SHP77 treated with DMSO at 0.1 percent for 48 hours (cell line): ENCODE measurements at regions not wholly inside any gene's neighbourhood (a gene's known extent, or its start where the extent isn't known, plus 50 kb on each side); places are given as distances from the start of the nearest gene placed in this dataset.
A peak's percentile ranks its signal among the peaks of the same experiment; 100 is the strongest.
"Not testable (repeated sequence)": the region's sequence is repeated elsewhere in the genome, so short reads cannot be mapped to it uniquely, and the experiment has no call there.

Source experiments
- DNase-seq: peaks from one replicate; lab custom pipeline; 2025; lab: John Stamatoyannopoulos, UW

- no peak for DNase-seq
Observed at GRCh38 chr5:18732556-18733479, 1098.6 kb downstream of the TAF11L14 start.

GRCh38 chr5:18736051-18736398 lies 1101.8 kb downstream of the TAF11L14 start:
- DNase-seq, result no peak

- not testable (repeated sequence) for DNase-seq
Observed at GRCh38 chr5:18736736-18737135, 1102.5 kb downstream of the TAF11L14 start.

DNA sequence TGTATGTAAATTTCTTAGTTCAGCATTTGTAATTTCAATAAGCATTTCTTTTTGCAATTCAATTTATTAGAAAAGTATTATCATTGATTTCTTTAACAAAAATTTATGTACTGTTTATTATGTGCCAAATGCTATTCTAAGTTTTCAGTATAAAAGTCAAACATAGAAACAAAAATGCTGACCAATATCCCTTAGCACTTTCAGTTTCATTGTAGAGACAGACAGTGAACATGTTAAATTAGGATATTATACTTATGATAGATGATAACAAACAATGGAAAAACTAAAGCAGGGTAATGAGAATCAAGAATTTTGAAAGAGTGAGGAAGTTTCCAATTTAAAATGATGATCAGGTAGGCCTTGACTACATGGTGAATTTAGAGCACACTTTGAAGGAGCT lies 1106.0 kb downstream of the TAF11L14 start:
- DNase-seq, result no peak

DNA sequence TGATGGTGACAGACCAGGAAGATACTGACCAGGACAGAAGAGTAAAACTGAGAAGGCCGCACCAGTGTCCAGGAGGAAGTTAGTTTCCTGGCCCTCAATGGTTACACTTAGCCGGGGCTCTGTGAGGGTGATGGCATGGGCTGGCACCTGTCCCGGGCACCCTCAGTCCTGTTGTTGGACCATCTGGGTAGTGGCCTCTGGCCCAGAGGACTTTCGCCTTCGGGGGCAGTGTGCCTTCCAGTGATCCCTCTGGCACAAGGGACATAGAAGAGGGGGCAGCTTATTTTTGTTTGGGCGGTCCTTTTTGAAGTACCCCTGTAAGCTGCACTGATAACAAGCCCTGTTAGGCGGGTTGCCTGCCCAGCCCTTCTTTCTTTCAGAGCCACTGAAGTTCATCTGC lies 1108.6 kb downstream of the TAF11L14 start:
- no peak for DNase-seq

GRCh38 chr5:18744441-18744840 lies 1110.2 kb downstream of the TAF11L14 start:
- no peak for DNase-seq

- DNase-seq, result peak; percentile 89
Observed at GRCh38 chr5:18745042-18745987, 1111.1 kb downstream of the TAF11L14 start.

DNA sequence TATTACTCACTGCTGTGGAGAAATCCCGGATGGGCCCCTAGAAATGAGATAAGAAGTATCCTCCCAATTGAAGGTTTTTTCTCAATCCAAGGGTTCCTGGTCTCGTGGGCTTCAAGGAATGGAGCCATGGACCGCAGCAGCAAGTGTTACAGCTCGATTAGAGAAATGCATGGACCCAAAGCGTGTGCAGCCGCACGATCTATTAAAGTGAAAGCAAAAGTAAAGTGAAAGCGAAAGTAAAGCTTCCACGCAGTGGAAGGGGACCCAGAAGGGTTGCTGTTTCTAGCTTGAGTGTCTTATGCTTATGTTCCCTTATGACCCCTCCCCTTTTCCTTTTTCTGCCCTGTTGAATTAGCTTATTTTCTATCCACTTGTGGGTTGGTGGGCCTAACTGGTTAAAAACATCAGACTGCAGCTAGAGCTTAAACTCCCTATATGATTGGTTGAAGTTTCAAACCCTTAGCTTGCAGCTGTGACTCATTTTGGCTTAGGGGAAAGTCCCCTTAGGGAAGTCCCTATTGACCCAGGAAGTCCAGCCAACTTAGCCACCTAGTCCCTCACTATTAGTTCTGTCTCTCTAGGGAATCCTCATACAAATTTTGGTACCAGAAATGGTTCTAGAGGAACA lies 1111.8 kb downstream of the TAF11L14 start:
- peak; percentile 76 for DNase-seq

GRCh38 chr5:18749763-18750162 lies 1115.5 kb downstream of the TAF11L14 start:
- no peak for DNase-seq

GRCh38 chr5:18752317-18752716 lies 1118.1 kb downstream of the TAF11L14 start:
- no peak for DNase-seq

GRCh38 chr5:18754201-18754600 lies 1119.9 kb downstream of the TAF11L14 start:
- DNase-seq, result no peak

- DNase-seq, result no peak
Observed at GRCh38 chr5:18761801-18762200, 1127.5 kb downstream of the TAF11L14 start.

DNA sequence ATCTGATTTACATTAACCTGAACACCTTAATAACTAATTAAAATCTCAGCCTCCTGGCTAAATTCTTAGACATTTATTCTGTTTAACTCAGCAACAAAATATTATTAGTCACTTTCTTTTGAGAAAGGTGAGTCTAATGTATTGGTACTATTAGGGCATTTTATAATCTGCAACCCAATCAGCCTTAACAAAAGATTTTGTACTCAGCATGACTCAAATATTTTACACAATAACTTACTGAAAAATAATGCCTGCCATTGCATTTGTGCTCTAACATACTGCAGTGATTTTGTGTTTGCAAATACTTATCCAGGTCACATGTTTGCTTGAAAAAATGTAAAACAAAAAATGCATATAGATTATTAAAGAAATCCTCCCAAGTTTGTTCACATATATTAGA lies 1129.9 kb downstream of the TAF11L14 start:
- DNase-seq, result no peak

GRCh38 chr5:18765304-18765703 lies 1131.0 kb downstream of the TAF11L14 start:
- no peak for DNase-seq

DNA sequence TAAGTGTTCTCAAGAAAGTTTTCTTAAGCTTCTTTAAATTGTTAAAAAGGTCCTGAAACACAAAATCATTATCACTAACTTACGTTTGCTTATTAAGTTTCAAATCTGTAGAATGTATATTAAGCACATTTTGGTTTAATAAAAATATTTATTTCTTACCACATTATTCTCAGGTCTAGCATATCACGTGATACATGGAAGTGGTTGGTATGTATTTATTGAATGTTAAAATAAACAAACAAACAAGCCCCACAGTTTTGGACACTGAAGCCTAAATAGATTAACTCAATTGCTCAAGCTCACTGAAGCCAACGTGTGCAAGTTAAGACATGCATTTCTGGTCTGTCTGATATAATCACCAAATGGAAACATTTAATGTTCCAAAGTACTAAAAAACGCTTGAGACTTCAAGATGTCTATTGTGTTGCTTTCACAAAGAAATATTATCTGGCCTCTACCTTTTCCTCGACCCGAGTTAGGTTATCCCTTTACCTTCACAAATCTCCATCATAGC lies 1136.9 kb downstream of the TAF11L14 start:
- DNase-seq, result no peak

DNA sequence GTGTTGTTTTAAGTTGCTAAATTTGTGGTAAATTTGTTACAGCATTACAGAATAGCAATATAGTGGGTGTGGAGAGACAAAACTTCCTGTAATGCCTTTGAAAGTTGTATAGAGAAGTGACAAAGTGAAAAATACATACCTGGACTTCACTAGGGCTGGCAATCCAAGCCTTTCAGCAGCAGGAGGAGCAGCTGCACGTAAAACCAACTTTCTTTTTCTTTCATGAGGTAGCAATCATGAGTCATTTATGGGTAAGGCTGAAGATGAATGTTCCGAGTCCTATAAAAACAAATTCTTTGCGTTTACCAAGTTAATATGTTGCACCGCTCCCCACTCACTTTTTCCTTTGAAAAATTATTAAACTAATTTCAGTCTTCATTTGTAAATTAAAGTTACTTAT lies 1138.2 kb downstream of the TAF11L14 start:
- peak; percentile 84 for DNase-seq

- DNase-seq, result no peak
Observed at GRCh38 chr5:18778225-18778624, 1144.0 kb downstream of the TAF11L14 start.

DNA sequence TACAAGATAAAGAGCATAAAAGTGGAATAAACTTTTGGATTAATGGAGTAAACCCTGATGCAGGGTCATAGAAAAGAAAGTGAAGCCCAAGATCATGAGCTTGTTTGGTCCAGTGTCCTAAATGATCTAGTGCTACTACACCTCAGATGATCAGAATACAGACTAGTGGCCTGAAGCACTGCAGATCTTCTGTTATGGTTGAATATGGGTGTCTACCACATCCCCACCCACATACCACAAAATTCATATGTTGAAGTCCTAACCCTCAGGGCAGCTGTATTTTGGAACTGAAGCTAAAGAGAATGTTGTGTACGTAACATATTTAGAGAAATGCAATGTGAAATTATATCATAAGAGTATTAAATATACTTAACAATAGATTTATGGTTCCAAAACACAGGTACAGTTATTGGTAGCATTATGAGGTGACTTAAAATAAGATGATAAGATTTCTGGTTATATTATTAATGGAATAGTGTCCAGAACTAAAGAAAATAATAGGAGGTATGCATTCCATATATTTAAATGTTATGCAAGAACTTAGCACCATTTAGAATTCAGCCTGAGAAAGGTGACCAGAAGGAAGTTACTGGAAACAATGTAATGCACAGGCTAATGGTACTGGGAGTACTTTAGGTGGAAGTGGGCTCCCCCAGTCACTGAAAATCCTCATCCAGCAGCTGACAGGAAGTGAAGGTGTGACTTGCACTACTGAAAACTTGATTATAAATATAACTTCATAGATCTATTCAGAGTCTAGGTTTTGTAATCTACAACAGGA lies 1155.1 kb downstream of the TAF11L14 start:
- DNase-seq, result no peak

GRCh38 chr5:18792145-18792544 lies 1157.9 kb downstream of the TAF11L14 start:
- DNase-seq, result peak; percentile 96

- DNase-seq, result no peak
Observed at GRCh38 chr5:18797222-18797621, 1163.0 kb downstream of the TAF11L14 start.

- no peak for DNase-seq
Observed at GRCh38 chr5:18798058-18798457, 1163.8 kb downstream of the TAF11L14 start.
